Mesendoderm (in vitro differentiated cells): ENCODE measurements at regions not wholly inside any gene's neighbourhood (a gene's known extent, or its start where the extent isn't known, plus 50 kb on each side); places are given as distances from the start of the nearest gene placed in this dataset.
"Not testable (repeated sequence)": the region's sequence is repeated elsewhere in the genome, so short reads cannot be mapped to it uniquely, and the experiment has no call there.

Experiments used
- DNase-seq: peaks from one replicate; pipeline ENCODE4 v3.0.0; 2013
- H2AK5ac ChIP-seq: 2 replicates; pipeline ENCODE4 v1.6.1; 2013; ENCODE audit warnings: low read length, inconsistent platforms
- H2BK120ac ChIP-seq: 2 replicates; pipeline ENCODE4 v1.6.1; 2013; ENCODE audit warnings: low read depth, mild to moderate bottlenecking, low read length, moderate library complexity, mixed read lengths
- H2BK15ac ChIP-seq: replicated peaks from 2 replicates; pipeline ENCODE4 v1.6.1; 2013; ENCODE audit warnings: low read depth, mild to moderate bottlenecking, moderate library complexity
- H2BK5ac ChIP-seq: 2 replicates; pipeline ENCODE4 v1.6.1; 2013; ENCODE audit warnings: low read length, inconsistent platforms
- H3K18ac ChIP-seq: 2 replicates; pipeline ENCODE4 v1.6.1; 2013; ENCODE audit warnings: mild to moderate bottlenecking, low read length, mixed read lengths
- H3K23ac ChIP-seq: one replicate; pipeline ENCODE4 v1.6.1; 2013; ENCODE audit warnings: low read length
- H3K27ac ChIP-seq: 2 replicates; pipeline ENCODE4 v1.5.1; 2013; ENCODE audit warnings: low read depth, mild to moderate bottlenecking, inconsistent platforms, low read length, moderate library complexity
- H3K27me3 ChIP-seq: 2 replicates; pipeline ENCODE4 v1.6.1; 2013; ENCODE audit warnings: low read length, control low read depth, mild to moderate bottlenecking, inconsistent platforms; ENCODE audit not compliant: insufficient read depth, poor library complexity
- H3K36me3 ChIP-seq: 2 replicates; pipeline ENCODE4 v1.6.1; 2013; ENCODE audit warnings: low read length, inconsistent platforms; ENCODE audit not compliant: control insufficient read depth, insufficient read depth
- H3K4ac ChIP-seq: one replicate; pipeline ENCODE4 v1.6.1; 2013; ENCODE audit warnings: low read depth, mild to moderate bottlenecking, low read length, moderate library complexity
- H3K4me1 ChIP-seq: 2 replicates; pipeline ENCODE4 v1.6.1; 2013; ENCODE audit warnings: low read depth, low read length, inconsistent platforms; ENCODE audit not compliant: control insufficient read depth
- H3K4me2 ChIP-seq: 2 replicates; pipeline ENCODE4 v1.6.1; 2013; ENCODE audit warnings: low read length
- H3K4me3 ChIP-seq: 2 replicates; pipeline ENCODE4 v1.5.1; 2013; ENCODE audit warnings: mild to moderate bottlenecking, low read length
- H3K56ac ChIP-seq: one replicate; pipeline ENCODE4 v1.6.1; 2013; ENCODE audit warnings: low read length
- H3K79me1 ChIP-seq: 2 replicates; pipeline ENCODE4 v1.6.1; 2013; ENCODE audit warnings: low read length, inconsistent platforms
- H3K79me2 ChIP-seq: 2 replicates; pipeline ENCODE4 v1.6.1; 2013; ENCODE audit warnings: mild to moderate bottlenecking, low read length; ENCODE audit not compliant: control insufficient read depth, insufficient read depth
- H3K9ac ChIP-seq: 2 replicates; pipeline ENCODE4 v1.6.1; 2013; ENCODE audit warnings: low read length, inconsistent platforms
- H4K5ac ChIP-seq: one replicate; pipeline ENCODE4 v1.6.1; 2013; ENCODE audit warnings: low read length
- H4K8ac ChIP-seq: one replicate; pipeline ENCODE4 v1.6.1; 2013; ENCODE audit warnings: low read depth, mild to moderate bottlenecking, control low read depth, low read length, moderate library complexity
- WGBS: extraction: QIAGEN DNeasy Blood & Tissue Kit; methylation state at CpG from one replicate; pipeline ENCODE4 v1.1.7; 2013; ENCODE audit warnings: low lambda C conversion rate, missing lambda C conversion rate; ENCODE audit not compliant: insufficient coverage; ENCODE audit errors: extremely low coverage; 5-methylcytosine and 5-hydroxymethylcytosine counted together

DNA sequence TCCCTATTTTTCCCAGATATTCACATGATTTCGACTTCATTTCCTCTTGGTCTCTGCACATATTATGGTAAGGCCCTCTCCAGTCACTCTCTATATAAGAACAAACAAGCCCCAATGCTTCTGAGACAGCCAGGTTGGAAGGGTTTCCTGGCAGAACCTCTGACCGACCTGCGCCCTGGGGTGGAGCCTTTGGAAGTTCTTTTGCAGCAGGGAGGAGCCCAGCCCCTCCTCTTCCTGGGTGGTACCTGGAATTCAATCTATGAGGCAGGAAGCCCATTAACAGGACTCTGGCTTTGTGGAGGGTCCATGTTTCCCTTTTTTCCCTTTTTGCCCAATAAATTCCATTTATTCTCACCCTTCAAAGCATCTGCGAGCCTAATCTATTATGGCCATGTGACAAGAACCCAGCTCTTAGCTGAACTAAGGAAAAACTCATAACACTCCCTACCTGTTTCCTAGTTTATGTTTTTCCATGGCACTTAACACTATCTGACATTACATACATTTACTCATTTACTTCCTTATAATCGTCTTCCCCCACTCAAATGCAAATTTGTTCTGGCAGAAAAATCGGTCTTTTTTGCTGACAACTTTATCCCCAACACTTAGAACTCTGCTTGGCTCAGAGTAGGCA lies 92.5 kb upstream of the FRMD4A start:
- no peaks in the 10 kb centered on the region for H3K79me2 ChIP-seq
- no peak overlapping the region for H4K5ac ChIP-seq
- H3K4me2 ChIP-seq, result no peak overlapping the region
- H3K27ac ChIP-seq, result no peak overlapping the region
- no peak overlapping the region for H2AK5ac ChIP-seq
- no peaks in the 10 kb centered on the region for H3K4me1 ChIP-seq
- 100% methylated on average over 1 of the region's 6 CpGs for WGBS
- no peak overlapping the region for H2BK120ac ChIP-seq
- no peak overlapping the region for H2BK15ac ChIP-seq
- H3K79me1 ChIP-seq, result no peaks in the 10 kb centered on the region
- H3K56ac ChIP-seq, result no peak overlapping the region
- no peaks in the 10 kb centered on the region for H3K36me3 ChIP-seq
- no peaks in the 10 kb centered on the region for H3K27me3 ChIP-seq
- H4K8ac ChIP-seq, result no peak overlapping the region
- H3K23ac ChIP-seq, result no peak overlapping the region
- no peak overlapping the region for H3K4me3 ChIP-seq
- DNase-seq, result no peak
- no peak overlapping the region for H3K18ac ChIP-seq
- H3K9ac ChIP-seq, result no peak overlapping the region
- H2BK5ac ChIP-seq, result no peak overlapping the region
- H3K4ac ChIP-seq, result no peak overlapping the region

DNA sequence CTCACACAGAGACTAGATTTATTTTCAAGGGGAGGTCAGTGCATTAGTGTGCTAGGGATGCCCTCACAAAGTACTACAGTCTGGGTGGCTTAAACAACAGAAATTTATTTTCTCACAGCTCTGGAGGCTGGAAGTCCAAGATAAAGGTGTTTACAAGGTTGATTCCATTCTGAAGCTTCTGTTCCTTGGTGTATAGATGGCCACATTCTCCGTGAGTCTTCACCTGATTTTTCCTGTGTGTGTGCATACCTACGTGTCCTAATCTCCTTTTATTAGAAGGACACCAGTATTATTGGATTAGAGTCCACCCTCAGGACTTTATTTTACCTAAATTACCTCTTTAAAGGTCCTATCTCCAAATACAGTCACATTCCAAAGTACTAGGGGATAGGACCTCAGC lies 91.7 kb upstream of the FRMD4A start:
- Histone ChIP-seq H2AK5ac (no peak overlapping the region), H3K23ac (no peak overlapping the region), H3K27me3 (no peaks in the 10 kb centered on the region), H3K36me3 (no peaks in the 10 kb centered on the region), H3K9ac (no peak overlapping the region), H2BK15ac (no peak overlapping the region), H4K5ac (no peak overlapping the region), H3K4me1 (no peaks in the 10 kb centered on the region), H3K27ac (no peak overlapping the region), H4K8ac (no peak overlapping the region), H3K4me2 (no peak overlapping the region), H3K4ac (no peak overlapping the region), H3K18ac (no peak overlapping the region), H2BK120ac (no peak overlapping the region), H3K79me1 (no peaks in the 10 kb centered on the region), H3K56ac (no peak overlapping the region), H3K4me3 (no peak overlapping the region), H3K79me2 (no peaks in the 10 kb centered on the region), H2BK5ac (no peak overlapping the region)
- WGBS, result no CpG with 5 or more reads among the region's 2 CpGs
- DNase-seq, result no peak

DNA sequence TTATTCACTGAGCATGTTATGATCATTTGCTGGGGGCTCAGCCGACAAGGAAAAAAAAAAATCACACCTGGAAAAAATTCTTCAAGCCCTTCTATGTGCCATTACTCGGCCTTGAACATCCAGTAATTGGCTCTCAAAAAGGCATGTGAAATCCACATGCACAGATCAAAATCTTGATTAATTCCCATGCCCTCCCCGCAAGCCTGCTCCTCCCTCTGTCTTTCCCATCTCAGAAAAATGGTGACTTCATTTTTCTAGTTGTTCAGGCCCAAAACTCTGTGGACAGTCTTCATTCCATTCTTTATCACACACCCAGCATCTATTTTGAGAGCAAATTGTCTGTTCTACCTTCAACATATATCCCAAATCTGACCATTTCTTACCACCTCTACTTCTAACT lies 91.2 kb upstream of the FRMD4A start:
- no peak overlapping the region for H3K9ac ChIP-seq
- no peak overlapping the region for H2BK5ac ChIP-seq
- no peaks in the 10 kb centered on the region for H3K36me3 ChIP-seq
- no peak overlapping the region for H2AK5ac ChIP-seq
- H3K4me2 ChIP-seq, result no peak overlapping the region
- no peak overlapping the region for H3K27ac ChIP-seq
- H3K79me2 ChIP-seq, result no peaks in the 10 kb centered on the region
- H3K23ac ChIP-seq, result no peak overlapping the region
- H3K56ac ChIP-seq, result no peak overlapping the region
- H3K4me3 ChIP-seq, result no peak overlapping the region
- no peak overlapping the region for H2BK120ac ChIP-seq
- no peak overlapping the region for H4K5ac ChIP-seq
- DNase-seq, result no peak
- H2BK15ac ChIP-seq, result no peak overlapping the region
- H3K4ac ChIP-seq, result no peak overlapping the region
- H4K8ac ChIP-seq, result no peak overlapping the region
- WGBS, result no CpG with 5 or more reads among the region's 3 CpGs
- H3K18ac ChIP-seq, result no peak overlapping the region
- no peaks in the 10 kb centered on the region for H3K27me3 ChIP-seq
- no peaks in the 10 kb centered on the region for H3K4me1 ChIP-seq
- no peaks in the 10 kb centered on the region for H3K79me1 ChIP-seq

DNA sequence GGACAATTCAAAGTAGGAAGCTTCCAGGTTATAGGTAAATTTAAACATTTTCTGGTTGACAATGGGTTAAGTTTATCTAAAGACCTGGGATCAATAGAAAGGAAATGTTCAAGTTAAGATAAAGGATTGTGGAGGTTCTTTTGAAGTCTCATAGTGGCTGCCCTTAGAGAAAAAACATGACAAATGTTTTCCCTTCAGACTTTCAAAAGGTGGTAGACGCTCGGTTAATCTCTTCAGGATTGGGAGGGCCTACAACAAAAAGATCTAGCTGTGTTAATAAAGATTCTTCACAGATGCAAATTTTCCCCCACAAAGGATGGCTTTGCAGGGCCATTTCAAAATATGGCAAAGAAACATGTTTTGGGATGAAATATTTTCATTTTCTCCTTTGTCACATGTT lies 86.6 kb upstream of the FRMD4A start:
- no CpG with 5 or more reads among the region's 2 CpGs for WGBS

DNA sequence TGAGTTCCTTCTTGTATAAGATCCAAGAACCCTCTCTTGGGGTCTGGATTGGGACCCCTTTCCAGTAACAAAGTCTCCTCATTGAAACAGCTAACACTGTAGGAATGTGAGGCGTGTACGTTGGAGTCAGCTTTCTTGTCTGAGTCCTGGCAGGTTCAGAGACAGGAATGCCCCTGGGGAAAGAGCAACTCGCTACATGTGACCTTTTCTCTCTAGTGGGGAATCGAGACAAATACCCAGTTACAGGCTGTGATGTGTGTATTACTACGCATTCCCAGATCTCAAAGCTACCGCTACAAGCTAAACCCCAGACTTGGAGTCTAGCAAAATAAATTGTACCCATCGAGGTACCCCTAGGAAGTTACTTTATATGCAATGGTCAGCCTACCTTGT lies 85.6 kb upstream of the FRMD4A start:
- no peak overlapping the region for H2BK15ac ChIP-seq
- H3K4me2 ChIP-seq, result no peak overlapping the region
- H3K4me3 ChIP-seq, result no peak overlapping the region
- no peaks in the 10 kb centered on the region for H3K27me3 ChIP-seq
- WGBS, result no CpG with 5 or more reads among the region's 7 CpGs
- peak overlapping the region; percentile 47 for H3K18ac ChIP-seq
- no peak overlapping the region for H4K8ac ChIP-seq
- no peak overlapping the region for H3K9ac ChIP-seq
- H2BK5ac ChIP-seq, result peak overlapping the region; percentile 69
- no peaks in the 10 kb centered on the region for H3K36me3 ChIP-seq
- H3K79me2 ChIP-seq, result no peaks in the 10 kb centered on the region
- H3K27ac ChIP-seq, result peak overlapping the region; percentile 17
- no peaks in the 10 kb centered on the region for H3K79me1 ChIP-seq
- no peak overlapping the region for H3K56ac ChIP-seq
- no peak overlapping the region for H2BK120ac ChIP-seq
- H2AK5ac ChIP-seq, result no peak overlapping the region
- no peak overlapping the region for H3K23ac ChIP-seq
- H3K4ac ChIP-seq, result no peak overlapping the region
- DNase-seq, result peak; percentile 74
- no peak overlapping the region for H4K5ac ChIP-seq
- H3K4me1 ChIP-seq, result no peaks in the 10 kb centered on the region

More for the DNA sequence above, 86.6 kb upstream of the FRMD4A start:
- H3K9ac ChIP-seq, H3K4ac ChIP-seq, H2AK5ac ChIP-seq, H3K36me3 ChIP-seq, H3K18ac ChIP-seq, H2BK120ac ChIP-seq, H2BK15ac ChIP-seq, H3K4me1 ChIP-seq, H2BK5ac ChIP-seq, H3K4me3 ChIP-seq, H3K79me2 ChIP-seq, H3K4me2 ChIP-seq, H4K8ac ChIP-seq, H3K23ac ChIP-seq, H4K5ac ChIP-seq, H3K27me3 ChIP-seq, H3K56ac ChIP-seq, H3K79me1 ChIP-seq: not testable (repeated sequence)
- peak overlapping the region; percentile 72 for H3K27ac ChIP-seq
- peak; percentile 60 for DNase-seq

DNA sequence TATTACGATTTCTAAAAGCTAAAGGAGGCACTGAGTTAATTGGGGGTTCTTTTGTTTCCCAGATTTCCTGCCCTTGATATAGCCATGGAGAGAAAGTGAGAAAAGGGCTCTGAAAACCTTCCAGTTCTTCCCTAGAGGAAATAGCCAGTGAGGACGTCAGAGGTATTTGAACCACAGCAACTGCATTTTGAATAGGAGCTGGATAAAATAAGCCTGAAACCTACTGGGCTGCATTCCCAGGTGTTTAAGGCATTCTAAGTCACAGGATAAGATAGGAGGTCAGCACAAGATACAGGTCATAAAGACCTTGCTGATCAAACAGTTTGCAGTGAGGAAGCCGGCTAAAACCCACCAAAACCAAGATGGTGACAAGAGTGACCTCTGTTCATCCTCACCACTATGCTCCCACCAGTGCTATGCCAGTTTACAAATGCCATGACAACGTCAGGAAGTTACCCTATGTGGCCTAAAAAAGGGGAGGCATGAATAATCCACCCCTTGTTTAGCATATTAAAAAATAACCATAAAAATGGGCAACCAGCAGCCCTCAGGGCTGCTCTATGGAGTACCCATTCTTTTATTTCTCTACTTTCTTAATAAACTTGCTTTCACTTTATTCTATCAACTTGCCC lies 85.1 kb upstream of the FRMD4A start:
- Histone ChIP-seq H3K56ac (no peak overlapping the region), H4K5ac (no peak overlapping the region), H4K8ac (peak overlapping the region; percentile 42), H3K4ac (no peak overlapping the region), H3K4me1 (no peaks in the 10 kb centered on the region), H3K79me2 (no peaks in the 10 kb centered on the region), H2AK5ac (no peak overlapping the region), H3K4me3 (no peak overlapping the region), H3K79me1 (no peaks in the 10 kb centered on the region), H3K27ac (peak overlapping the region; percentile 27), H2BK5ac (no peak overlapping the region), H3K18ac (peak overlapping the region; percentile 43), H2BK15ac (no peak overlapping the region), H3K9ac (no peak overlapping the region), H2BK120ac (peak overlapping the region; percentile 39), H3K23ac (no peak overlapping the region), H3K4me2 (no peak overlapping the region), H3K27me3 (no peaks in the 10 kb centered on the region), H3K36me3 (no peaks in the 10 kb centered on the region)
- no CpG with 5 or more reads among the region's 4 CpGs for WGBS
- DNase-seq, result peak; percentile 43
